GM19324 (cell line): ENCODE measurements at regions not wholly inside any gene's neighbourhood (a gene's known extent, or its start where the extent isn't known, plus 50 kb on each side); places are given as distances from the start of the nearest gene placed in this dataset.

Experiments used
- ATAC-seq: cut with Tn5 transposase; IDR thresholded peaks from one replicate; pipeline ENCODE4 v1.9.1; 2021; ENCODE audit warnings: mild to moderate bottlenecking, moderate library complexity; ENCODE audit not compliant: unreplicated experiment, low FRiP score

DNA sequence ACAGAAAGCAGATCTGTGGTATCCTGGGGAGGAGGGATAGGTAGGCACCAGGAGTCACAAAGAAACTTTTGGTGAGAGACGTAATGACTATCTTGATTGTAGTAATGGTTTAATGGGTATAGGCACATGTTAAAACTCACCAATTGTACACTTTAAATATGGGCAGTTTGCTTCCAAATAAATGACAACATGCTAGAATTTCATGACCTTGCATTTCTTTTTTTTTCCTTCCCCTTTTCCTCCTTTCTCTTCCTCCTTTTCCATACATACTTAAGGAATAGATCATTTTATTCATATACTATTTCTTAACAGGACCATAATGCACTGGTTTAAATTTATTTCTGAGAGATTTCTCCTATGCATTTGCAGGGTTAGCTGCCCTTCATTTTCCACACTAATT is 341.8 kb downstream of the TMEM182 start:
- ATAC-seq: no peak

DNA sequence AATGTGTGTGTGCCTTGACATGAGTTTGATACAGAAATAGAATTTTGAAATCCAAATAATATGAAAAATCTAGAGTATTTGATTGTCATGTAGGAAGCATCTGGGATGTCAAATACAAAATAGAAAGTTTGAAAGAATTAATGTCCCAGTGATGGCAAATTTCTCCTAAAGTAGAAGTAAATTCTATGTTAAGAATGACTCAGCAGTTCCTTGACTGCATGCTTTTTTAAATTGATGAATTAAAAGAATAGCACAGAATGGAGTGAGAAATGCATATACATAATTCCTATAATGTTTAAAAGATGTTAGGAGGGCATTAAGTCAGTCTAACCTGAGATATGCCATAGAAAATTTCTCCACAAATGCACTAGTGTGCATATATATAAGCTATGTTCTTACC is 357.5 kb downstream of the TMEM182 start:
- no peak for ATAC-seq

DNA sequence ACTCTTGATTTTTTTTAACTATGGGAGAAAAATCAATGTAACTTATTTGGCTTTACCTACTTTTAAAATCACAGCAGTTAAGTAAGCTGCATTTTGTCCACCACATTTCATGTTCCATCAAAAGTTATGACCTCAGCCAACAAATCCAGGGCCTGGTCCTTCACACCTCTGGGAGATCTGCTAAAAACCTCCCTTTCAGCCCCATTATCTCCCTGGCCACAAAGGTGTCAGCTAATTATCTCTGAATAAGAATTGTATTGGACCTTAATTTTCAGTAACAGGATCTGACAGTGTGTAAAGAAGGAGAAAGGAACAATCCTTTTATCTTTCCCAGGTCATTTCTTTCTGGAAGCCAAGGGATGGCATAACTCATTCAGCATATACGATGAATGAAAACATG is 359.3 kb downstream of the TMEM182 start:
- ATAC-seq: no peak

DNA sequence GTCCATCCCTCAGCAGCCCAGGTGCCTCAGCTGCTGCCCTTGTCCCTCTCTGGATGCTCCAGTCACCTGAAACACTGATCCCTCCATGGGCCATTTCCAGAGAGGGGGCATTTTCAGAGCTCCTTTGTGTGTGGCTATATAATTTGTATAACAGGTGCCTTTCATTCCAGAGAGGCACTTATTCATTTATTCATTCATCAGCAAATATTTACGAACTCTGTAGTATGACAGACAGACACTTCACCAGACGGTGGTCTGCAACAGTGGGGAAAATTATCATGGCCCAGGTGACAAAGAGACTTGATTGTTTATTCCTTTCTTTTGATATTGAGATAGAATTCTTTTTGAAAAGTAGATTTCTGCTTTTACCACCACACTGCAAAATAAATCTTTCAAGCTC is 361.7 kb downstream of the TMEM182 start:
- ATAC-seq: no peak

DNA sequence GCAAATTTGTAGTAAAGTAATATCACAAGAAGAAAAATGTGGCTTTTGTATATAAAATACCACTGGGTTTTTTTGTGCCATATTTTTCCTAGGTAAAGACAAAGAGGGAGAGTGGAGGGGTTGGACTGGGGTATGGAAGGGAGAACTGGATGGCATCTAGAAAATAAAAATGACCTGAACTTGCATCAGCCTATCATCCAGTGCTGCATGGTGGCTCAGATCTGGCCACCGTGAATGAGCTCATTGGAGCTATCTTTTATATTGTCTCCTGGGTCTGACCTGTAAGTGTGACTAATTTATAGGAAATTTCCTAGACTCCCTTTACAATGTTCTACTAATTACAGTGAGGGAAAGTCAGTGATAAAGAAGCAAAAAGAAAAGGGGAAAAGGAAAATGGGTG is 369.0 kb downstream of the TMEM182 start:
- no peak for ATAC-seq

DNA sequence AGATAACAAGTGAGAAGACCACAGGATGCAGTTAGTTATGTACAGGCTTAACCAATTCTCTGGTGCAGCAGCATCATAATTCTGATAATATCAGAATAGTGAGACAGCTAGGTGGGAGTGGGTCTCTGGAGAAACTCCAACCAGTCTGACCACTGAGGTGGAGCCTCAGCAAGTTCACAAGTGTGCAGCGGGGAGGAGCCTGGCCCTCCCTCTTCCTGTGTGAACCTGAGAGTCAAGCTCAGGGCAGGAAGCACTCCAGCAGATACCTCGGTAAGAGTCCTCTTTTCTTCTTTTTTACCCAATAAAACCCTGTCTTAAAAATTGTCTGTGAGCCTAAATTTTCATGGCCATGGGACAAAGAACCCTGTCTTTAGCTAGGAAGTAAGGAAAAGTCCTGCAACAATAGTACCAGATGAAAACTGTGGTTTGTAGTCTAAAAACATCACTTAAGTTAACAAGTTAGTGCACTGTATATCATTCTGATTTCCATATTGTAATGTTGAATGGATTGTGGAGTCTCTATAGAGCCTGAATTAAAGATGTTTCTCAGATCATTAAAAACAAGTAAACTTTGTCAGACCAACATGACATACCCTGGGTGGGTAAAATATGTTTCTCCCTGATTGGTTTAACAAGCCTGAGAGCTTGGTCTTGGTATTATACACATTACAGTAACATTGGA is 370.8 kb downstream of the TMEM182 start:
- peak; percentile 87 for ATAC-seq

DNA sequence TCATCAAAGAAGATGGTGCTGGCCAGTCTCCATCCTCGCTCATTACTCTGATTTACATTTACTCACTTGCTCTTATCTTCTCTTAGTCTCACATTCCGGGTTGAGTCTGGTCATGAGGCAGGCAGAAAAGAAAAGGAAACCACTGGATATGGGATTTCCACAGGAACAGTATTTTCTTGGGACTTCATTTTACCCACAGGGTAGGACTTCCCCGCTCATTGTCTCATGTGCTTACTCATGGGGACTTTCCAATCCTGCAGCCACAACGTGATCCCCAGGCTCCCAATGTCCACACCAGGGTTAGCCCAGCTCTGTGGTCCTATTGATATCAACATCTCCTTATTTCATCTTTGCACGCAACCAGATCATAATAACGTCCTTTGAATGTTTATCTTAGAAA is 373.8 kb downstream of the TMEM182 start:
- ATAC-seq: no peak

DNA sequence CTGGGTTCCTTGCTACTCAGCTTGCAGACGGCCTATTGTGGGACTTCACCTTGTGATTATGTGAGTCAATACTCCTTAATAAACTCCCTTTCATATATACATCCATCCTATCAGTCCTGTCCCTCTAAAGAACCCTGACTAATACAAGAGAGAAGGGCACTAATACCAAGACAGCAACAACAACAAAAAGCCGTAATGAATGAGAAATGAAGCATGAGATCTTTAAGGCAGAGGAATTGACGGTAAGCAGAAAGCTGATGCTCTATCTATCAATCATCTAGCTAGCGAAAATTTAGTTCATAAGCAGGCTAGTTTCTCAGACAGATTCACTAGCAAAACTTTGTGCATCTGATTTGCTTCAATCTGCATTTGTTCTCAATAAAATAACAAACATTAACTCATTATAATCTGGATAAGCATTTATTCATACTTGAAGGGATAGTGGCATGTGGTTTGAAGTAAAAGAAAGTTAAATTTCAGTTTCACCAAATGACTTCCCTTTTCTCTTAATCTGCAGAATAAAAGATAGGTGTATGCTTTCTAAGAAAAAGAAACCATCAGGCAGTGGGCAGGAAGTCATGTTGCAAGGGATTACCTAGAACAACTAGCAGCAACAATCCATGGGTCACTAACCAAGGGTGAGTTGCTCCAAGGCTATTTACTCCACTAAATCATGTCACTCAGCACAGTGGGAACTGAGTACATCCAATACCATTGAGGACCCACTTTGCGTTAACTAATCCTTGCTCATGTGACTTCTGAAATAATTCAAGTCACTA is 376.5 kb downstream of the TMEM182 start:
- ATAC-seq: peak; percentile 57

DNA sequence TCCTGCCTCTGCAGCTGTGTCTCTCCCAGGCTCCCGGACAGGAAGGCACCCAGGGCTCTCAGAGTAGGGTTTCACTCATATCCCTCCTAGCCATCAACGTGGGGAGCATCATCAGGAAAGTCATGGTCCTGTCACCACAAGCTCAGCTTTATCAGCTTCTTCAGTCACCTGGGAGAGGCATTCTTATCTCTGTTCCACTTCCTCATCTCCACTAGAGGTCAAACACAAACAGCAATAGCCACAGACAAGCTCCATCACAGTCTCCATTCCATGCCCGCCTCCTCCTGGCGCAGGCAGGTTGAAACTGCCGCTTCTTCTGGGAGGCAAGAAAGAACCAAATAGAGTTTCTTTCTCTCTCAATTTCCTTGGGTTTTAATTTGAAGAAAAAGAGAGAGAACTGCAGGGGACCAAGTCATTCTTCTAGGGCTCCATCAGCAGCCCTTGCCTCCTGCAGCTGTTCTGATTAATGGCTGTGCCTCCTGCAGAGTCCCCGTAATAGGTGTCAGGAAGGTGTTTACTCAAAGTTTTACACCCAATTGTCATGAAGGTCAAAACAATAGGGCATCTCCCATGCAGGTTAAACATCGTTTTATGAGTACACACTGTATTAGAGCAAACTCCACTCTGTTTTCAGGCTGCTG is 377.9 kb downstream of the TMEM182 start:
- no peak for ATAC-seq

DNA sequence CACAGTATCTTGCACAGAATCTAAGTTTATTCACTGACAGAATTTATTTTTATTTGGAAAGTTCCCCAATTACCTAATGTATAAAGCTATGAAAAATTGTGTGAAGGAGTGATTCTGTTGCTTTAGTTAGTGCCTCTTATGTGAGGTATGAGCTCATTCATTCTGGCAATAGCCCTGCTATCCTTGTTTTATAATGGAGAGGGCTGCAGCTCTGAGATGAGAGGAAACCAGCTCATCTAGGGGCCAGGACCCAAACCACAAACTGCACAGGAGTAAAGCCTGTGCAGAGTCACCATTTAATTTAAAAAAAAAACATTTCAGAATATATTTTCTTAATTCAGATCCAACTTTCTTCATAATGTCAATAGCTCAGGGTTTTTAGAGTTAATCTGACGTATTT is 383.0 kb downstream of the TMEM182 start:
- ATAC-seq: no peak

DNA sequence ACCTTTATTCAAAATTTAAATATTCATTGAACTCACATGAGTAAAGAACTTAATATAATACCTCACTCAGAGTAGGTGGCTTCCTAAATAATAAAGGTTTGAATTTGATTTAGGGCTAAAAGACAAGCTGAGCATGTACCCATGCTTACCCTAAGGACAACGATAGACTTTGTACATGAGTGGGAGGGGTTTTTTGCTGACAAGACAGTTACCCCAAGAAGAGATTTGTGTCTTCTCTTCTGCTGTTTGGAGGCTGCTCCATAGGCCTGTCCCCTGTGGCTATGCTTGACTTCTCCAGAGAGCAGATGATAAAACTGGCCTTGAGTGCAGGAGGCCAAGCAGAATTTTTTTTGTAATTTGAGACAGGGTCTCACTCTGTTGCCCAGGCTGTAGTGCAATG is 383.9 kb downstream of the TMEM182 start:
- no peak for ATAC-seq

DNA sequence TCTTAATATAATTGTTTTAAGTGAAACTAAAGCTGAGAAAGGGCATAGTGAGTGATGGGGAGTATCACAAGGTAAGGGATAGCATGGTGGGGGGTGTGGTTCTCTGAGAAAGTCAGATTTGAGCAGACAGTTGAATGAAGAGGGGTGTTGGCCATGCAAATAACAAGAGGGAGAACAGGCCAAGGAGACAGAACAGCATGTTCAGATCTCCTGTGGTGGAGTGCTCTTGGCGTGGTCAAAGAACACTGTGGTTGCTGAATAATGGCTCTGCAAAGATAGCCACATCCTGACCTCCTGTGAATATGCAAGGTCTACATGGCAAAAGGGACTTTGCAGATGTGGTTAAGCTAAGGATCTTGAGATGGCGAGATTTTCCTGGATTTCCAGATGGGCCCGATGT is 389.2 kb downstream of the TMEM182 start:
- no peak for ATAC-seq

DNA sequence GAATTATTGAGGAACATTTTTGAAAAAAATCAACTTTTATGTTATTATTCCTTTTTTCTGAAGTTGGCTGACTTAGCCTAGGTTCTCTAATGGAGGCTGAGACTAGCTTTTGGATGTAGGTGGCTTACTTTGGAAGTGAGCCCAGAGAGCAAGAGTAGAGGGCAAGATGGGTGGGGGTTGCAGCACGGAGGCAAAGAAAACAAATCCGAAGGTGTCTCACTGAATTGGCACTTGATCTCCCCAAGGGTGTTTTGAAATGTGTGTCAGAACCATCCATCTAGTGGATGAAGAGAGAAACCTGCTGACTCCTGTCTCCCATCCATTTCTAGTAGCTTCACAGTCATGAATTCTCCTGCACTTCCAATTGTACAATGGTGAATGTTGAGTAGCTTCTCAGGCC is 390.7 kb downstream of the TMEM182 start:
- ATAC-seq: no peak

DNA sequence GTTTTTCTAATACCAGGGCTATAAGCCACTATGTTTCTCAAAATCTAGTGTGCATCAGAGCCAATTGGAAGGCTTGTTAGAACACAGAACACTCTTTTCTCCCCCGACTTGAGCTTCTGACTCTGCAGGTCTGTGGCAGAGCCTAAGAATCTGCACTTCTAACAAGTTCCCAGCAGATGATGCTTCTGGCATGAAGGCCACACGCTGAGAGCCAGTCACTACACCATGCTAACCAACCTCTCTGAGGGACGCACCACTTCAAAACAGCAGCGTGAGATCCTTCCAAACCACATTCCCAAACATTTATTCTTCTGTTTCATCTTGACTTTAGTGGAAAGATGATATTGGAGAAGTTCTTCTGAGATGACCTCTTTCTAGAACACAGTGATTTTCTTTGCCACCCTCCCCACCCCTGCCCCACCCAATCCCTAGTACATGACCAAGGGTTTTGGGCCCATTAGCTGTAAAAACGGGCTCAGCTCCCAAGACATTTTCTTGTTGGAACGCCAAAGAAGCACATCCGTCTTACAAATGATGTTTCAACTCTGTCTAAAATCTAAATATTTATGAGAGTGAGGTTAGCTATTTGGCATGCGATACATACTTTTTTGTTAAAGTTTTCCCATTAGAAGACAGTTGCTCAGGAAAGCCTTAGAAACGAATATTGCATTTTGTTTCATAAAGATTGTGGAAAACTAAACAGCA is 391.9 kb downstream of the TMEM182 start:
- ATAC-seq: no peak

DNA sequence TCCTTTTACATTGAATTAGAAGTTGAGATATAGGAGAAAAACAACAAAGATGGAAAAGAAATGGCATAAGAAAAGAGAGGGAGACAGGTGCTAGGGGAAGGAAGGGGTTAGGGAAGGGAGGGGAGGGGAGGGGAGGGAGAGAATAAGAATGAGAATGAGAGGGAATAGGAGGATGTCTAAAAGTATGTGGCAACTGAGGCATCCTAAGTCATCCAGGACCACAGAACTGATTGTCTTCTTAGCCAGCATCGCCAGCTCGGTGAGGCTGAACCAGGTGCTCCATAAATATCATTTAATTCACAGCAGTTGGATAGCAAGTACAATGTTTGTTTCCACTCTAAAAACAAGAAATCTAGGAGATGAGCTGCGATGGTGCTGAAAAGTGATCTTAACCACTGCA is 393.5 kb downstream of the TMEM182 start:
- no peak for ATAC-seq

DNA sequence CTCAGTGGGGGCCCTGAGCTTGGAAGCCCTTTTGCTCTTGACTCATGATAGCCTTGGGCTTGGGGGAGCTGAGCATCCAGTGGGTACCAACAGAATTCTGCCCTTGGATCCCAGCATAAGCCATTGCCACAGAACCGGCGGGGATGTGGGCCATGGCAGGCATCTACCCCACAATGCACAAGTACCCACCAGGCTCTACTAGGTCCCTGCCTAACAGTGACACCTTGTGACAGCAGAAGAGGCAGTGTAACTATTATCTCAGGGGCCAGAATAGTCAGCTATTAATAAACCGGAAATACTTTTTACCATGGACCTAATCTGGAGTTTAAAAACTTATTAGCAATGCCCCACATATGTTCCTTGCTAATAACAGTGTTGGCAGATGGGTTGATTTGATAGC is 397.2 kb downstream of the TMEM182 start:
- ATAC-seq: no peak

DNA sequence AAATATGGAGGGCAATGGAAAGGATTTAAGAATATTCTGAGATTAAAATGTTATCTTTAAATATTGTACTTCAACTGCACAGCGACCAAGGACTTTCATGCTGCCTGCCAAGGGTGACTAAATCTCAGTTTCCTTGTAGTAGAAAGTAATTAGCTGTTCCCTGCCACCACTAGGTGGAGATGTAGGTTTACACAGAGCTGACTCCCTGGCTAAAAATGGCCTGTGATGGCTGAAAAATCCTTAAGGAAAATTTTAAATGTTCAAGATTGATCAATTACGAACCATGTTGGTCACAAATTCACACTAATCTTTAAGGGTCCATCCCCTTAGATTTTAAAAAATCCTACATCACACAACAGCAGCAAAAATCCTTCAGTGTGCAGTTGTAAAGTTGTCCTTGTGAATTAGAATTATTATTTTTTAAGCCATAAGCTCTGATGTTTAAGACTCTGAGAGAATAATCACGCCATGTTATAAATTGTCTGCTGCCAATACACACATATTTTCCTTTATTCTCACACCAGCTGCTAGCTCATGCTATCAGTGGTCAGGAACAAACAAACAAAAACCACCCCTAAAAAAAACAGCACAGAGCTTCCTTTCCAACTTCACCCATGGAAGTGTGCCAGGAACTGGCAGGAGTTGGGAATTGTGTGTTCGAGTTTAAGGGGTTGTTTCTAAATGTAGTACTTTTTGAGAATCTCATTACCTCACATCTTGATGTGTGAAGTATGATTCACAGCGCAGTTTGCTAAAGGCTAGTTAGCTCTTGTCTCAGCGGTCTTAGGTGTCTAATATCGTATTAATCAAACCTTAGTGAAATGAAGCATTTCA is 399.8 kb downstream of the TMEM182 start:
- peak; percentile 67 for ATAC-seq

DNA sequence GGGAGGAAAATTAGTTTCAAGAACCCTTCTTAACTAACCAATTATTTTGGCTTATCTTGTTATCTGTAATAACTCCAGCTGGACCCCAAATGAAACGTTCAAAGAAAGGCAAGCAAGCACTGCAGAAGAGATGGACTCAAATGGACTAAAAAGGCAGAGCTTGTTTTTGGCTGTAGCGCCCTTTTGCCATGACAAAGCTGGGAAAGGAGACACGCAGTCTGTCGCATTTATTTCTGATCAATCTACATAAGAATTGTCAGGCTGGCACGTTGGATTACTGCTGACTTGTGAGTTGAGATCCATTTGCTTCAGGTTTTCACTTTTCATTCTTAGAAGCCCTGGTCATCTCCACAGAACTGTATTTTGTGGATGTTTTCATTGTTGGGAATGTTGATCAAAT is 402.9 kb downstream of the TMEM182 start:
- no peak for ATAC-seq

DNA sequence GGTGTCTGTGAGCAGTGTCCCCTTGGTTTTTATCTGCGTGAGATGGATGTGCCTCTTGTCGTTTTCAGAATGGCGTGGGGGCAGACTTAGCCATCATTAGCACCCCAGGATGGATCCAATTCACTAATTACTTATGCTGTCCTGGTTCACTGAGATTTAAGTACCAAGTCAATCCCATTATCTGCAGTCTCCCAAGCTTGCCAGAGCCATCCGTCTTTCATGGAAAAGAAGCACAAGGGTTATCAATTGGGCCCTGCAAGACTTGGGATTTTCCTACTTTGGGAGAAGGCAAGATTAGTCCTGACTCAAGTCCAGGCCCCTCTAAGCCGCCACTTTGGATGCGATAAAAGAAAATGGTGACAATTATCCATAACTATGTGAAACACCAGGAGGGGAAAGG is 404.0 kb downstream of the TMEM182 start:
- no peak for ATAC-seq
